ENCODE measurements at regions not wholly inside any gene's neighbourhood (a gene's known extent, or its start where the extent isn't known, plus 50 kb on each side); places are given as distances from the start of the nearest gene placed in this dataset.

DNA sequence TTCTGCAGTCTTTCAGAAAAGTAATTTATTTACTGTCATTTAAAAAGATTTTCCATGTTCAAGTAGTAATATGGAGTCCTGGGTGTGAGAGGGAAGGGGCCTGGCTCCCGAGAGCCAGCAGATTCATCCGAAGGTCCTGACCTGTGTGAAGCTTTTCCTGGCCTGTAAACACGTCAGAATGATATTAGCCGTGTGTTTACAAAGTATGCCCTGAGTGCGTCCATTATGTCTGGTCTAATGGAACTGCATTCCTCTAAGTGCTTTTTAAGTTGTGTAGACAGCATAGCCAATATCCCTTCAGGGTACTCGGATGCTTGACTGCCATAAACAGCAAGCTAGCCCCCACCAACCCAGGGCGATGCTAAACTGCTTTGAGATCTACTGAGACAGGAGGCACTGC is 495.2 kb downstream of the AGTPBP1 start:
- no peak for TF ChIP-seq POLR2A (IDR thresholded peaks at IDR 0.05)
- no peak for TF ChIP-seq CTCF (IDR thresholded peaks at IDR 0.05)
